COLO668 (cell line): ENCODE measurements at regions not wholly inside any gene's neighbourhood (a gene's known extent, or its start where the extent isn't known, plus 50 kb on each side); places are given as distances from the start of the nearest gene placed in this dataset.

ENCODE experiments used
- DNase-seq: peaks from one replicate; lab custom pipeline; 2025; ENCODE audit not compliant: unreplicated experiment; lab: John Stamatoyannopoulos, UW

DNA sequence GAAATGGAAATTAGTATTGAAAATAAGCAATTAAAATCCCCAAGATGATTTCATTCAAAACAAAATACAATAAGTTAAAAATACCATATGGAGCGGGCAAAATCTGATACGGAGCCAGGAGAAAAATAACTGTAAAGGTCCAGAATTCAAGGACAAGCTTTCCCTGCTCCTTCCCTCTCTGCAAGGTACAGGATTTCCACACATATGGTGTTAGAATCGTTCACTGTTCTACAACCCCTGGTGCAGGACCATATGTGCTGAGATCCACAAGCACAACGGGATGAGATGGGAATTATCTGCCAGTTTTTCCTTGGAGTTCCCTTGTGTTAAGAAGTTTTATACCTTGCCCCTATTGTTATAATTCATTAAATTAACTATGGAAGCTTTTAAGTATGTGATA lies 94.7 kb upstream of the DMAC1 start:
- no peak for DNase-seq

DNA sequence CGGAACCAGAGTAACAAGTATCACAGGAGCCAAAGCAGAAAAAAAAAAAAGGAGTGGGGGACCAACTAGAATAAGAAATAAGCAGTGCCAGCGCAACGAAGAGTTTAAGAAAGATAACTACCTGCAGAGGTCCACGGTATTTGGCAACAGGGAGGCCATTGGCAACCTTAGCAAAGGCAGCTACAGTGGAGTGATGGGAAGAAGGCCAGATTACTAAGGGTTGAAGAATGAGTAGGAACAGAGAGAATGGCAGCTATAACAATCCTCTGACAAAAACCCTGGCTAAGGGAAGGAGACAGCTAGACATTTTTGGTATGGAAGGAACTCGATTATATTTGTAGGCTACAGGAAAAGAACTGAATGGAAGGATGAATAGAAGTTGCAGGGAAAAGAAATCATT lies 93.4 kb upstream of the DMAC1 start:
- no peak for DNase-seq

- DNase-seq, result no peak
Measured at GRCh38 chr9:7879551-7880245, 80.1 kb upstream of the DMAC1 start.

- no peak for DNase-seq
Measured at GRCh38 chr9:7871977-7872730, 72.6 kb upstream of the DMAC1 start.

DNA sequence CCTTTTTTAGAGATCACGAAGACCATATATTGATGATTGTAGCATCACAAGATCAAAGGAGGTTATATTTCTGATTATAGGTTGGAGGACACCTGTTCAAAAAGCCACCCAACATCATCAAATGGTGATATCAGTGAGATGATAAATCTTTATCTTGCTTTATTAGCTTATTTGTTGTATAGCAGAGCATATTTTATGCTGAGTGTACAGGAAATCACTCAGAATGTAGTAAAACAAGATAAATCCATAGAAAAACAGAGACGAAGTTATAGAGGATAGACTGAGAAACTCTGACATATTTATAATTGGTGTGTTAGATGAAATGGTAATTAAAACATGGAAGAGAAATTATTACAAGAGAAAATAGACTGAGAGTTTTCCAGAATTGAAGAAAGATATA lies 69.8 kb upstream of the DMAC1 start:
- no peak for DNase-seq

GRCh38 chr9:7862170-7862569 lies 62.6 kb upstream of the DMAC1 start:
- DNase-seq, result peak; percentile 31

DNA sequence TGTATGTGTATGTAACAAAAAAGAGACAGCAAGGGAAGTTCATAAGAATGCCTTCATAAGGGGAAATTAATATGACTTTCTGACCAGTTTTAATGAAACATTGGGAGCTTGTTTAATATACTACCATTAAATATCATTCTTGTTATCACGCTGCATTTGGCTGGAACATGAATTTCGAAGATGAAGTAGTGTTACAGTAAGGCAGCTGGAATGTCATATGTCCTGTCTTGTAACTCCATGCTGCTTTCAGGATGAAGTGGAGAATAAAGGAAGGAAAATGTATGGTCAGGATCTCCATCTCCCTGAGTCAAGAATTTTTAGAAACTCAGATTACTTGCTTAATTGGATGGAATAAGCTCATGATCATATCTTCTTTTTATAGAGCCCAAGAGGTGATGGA lies 61.5 kb upstream of the DMAC1 start:
- no peak for DNase-seq

- no peak for DNase-seq
Measured at GRCh38 chr9:7860335-7860709, 60.7 kb upstream of the DMAC1 start.

GRCh38 chr9:7859701-7860334 lies 60.2 kb upstream of the DMAC1 start:
- DNase-seq, result no peak

DNA sequence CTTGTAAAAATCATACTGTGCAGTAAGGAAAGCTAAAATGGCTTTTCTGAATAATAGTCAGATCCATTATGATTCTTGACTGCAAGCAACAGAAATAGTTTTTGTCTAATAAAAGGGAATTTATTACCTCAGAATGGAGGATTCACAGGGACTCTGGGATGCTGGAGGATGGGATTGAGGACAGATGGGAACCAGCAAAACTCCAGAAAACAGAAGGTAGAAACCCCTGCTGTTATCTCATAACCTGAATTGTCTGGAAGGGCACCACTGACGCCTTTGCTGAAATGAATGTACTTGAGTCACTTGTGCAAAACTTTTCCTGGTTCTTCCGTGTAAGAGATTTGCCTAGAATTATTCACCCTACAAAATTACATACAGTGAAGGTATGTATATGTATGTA lies 58.6 kb upstream of the DMAC1 start:
- no peak for DNase-seq

DNA sequence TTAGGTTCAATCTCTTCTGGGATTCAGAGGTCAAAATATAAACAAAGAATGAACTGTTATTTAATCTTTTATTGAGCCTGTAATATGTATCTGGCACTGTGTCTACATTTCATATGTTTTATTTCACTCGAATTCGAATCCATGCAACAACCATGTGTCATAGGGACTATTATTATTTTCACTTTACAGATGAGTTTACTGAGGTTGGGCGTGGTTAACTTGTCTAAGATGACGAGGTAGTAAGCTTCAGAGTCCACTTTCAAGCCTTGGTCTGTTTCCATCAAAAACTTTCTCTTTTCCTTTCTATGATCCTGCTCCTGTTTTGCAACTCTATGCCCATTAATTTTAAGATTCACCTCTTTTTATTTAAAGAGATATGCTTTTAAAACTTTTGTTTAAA lies 55.2 kb upstream of the DMAC1 start:
- DNase-seq, result no peak
